Breast epithelium (tissue), 4 donors: ENCODE measurements at regions not wholly inside any gene's neighbourhood (a gene's known extent, or its start where the extent isn't known, plus 50 kb on each side); places are given as distances from the start of the nearest gene placed in this dataset.

Experiments
- DNase-seq, 2 donors: peaks; one replicate each; pipeline ENCODE4 v3.0.0-alpha.2; 2019; ENCODE audit warnings: low spot score in 2 of 2
- H3K27ac ChIP-seq, 2 donors: fragments of 200-600 bp; sonication (generic) in 1 of 2; one replicate each; pipeline ENCODE4 v1.5.1; 2016 to 2019; ENCODE audit warnings: mild to moderate bottlenecking in 1 of 2
- H3K27me3 ChIP-seq, 2 donors: fragments of 200-600 bp; sonication (generic) in 1 of 2; one replicate each; pipeline versions ENCODE4 v1.5.1 to v1.6.0; 2017 to 2019; ENCODE audit warnings: control low read depth in 1 of 2, mild to moderate bottlenecking in 1 of 2
- H3K36me3 ChIP-seq: fragments of 200-600 bp; one replicate; pipeline ENCODE4 v1.5.1; 2019
- H3K4me1 ChIP-seq, 2 donors: fragments of 200-600 bp; sonication (generic); one replicate each; pipeline ENCODE4 v1.5.1; 2016 to 2019; ENCODE audit warnings: control low read depth in 1 of 2
- H3K4me3 ChIP-seq, 3 donors: fragments of 200-600 bp; sonication (generic); 1 replicate in 2 of 3; 2 replicates in 1 of 3; pipeline ENCODE4 v1.5.1; 2016 to 2019; ENCODE audit warnings: mild to moderate bottlenecking in 3 of 3, moderate library complexity in 2 of 3
- H3K9me3 ChIP-seq, 2 donors: fragments of 200-600 bp; sonication (generic) in 1 of 2; one replicate each; pipeline ENCODE4 v1.5.1; 2016 to 2019; ENCODE audit warnings: control low read depth in 1 of 2
- POLR2A ChIP-seq: fragments of 450-650 bp; IDR thresholded peaks from one replicate; pipeline ENCODE4 v1.6.1; 2016; ENCODE audit warnings: antibody characterized with exemption, mild to moderate bottlenecking, moderate library complexity
- POLR2AphosphoS5 ChIP-seq, 3 donors: sonication (generic); formaldehyde crosslinking; IDR thresholded peaks; one replicate each; pipeline ENCODE4 v1.6.1; 2017; ENCODE audit warnings: antibody characterized with exemption in 3 of 3
- intact Hi-C: fragments of 100-400 bp; cut with DNase I; formaldehyde crosslinking; loops from one replicate; pipeline ENCODE4 v1.15.1; 2023; ENCODE audit warnings: low total_unique reads
- TF ChIP-seq, protein P1 (sequence below), 3 donors: fragments of 450-650 bp; IDR thresholded peaks; one replicate each; pipeline ENCODE4 v1.5.1; 2016 to 2017; ENCODE audit warnings: antibody characterized with exemption in 3 of 3, mild to moderate bottlenecking in 3 of 3, moderate library complexity in 3 of 3

GRCh38 chr13:70789751-70790150 is 681.5 kb upstream of the KLHL1 start:
- no peaks in the 10 kb centered on the region for H3K27me3 ChIP-seq
- H3K4me1 ChIP-seq = no peaks in the 10 kb centered on the region
- intact Hi-C loops = no loop called here
- H3K27ac ChIP-seq = no peak overlapping the region
- TF ChIP-seq POLR2A (no peak), POLR2AphosphoS5 (IDR thresholded peaks at IDR 0.05) (no peak)
- TF ChIP-seq, protein P1, sequence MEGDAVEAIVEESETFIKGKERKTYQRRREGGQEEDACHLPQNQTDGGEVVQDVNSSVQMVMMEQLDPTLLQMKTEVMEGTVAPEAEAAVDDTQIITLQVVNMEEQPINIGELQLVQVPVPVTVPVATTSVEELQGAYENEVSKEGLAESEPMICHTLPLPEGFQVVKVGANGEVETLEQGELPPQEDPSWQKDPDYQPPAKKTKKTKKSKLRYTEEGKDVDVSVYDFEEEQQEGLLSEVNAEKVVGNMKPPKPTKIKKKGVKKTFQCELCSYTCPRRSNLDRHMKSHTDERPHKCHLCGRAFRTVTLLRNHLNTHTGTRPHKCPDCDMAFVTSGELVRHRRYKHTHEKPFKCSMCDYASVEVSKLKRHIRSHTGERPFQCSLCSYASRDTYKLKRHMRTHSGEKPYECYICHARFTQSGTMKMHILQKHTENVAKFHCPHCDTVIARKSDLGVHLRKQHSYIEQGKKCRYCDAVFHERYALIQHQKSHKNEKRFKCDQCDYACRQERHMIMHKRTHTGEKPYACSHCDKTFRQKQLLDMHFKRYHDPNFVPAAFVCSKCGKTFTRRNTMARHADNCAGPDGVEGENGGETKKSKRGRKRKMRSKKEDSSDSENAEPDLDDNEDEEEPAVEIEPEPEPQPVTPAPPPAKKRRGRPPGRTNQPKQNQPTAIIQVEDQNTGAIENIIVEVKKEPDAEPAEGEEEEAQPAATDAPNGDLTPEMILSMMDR (IDR thresholded peaks at IDR 0.05) = no peak
- H3K36me3 ChIP-seq = no peaks in the 10 kb centered on the region
- H3K9me3 ChIP-seq = no peaks in the 10 kb centered on the region
- DNase-seq = no peak
- H3K4me3 ChIP-seq = no peak overlapping the region

- intact Hi-C loops = no loop called here
- no peak for DNase-seq
- H3K27ac ChIP-seq = no peak overlapping the region
- H3K9me3 ChIP-seq = no peaks in the 10 kb centered on the region
- H3K27me3 ChIP-seq = no peaks in the 10 kb centered on the region
- H3K36me3 ChIP-seq = no peaks in the 10 kb centered on the region
- TF ChIP-seq POLR2A = no peak
- TF ChIP-seq, protein P1 (IDR thresholded peaks at IDR 0.05) = no peak
- TF ChIP-seq POLR2AphosphoS5 (IDR thresholded peaks at IDR 0.05) = no peak
- H3K4me1 ChIP-seq = no peaks in the 10 kb centered on the region
- H3K4me3 ChIP-seq = no peak overlapping the region
These were observed 679.8 kb upstream of the KLHL1 start for GRCh38 chr13:70788074-70788473.

DNA sequence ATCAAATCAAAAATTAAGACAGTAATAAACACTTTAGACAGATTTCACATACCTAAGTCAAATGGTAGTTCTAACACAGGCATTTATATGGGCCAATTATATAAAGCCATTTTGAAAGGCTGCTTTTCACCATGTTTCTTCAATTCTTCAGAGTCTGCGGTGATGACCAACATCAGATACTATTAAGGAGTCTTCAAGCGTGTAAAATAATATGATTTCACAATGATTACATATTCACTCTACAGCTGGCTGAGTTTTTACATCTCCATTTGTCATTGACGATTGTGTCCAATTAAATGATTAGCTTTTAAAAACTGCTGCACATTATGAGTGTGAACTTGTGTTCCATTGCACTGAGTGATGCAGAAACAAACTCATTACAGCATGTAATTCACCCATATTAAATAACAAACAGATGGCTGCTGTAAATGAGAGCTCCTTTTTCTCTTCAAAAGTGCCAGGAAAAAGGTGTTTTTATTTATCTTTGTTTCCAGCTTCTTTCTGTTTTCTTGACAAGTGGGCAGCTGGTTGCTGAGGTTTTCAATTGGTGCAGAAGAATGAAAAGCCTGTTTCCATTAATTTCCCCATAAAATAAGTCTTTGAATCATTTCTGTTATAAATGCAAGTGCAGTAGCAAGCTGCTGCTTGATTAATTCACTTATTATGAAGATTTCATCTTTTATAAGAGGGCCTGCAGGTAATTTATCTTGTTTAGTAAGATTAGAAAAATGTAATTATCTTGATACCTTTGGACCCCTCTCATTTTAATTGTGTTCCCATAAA is 676.1 kb upstream of the KLHL1 start:
- DNase-seq = no peak
- no peak overlapping the region for H3K4me3 ChIP-seq
- intact Hi-C loops = no loop called here
- no peak overlapping the region for H3K27ac ChIP-seq
- H3K4me1 ChIP-seq = no peaks in the 10 kb centered on the region
- no peaks in the 10 kb centered on the region for H3K27me3 ChIP-seq
- no peaks in the 10 kb centered on the region for H3K36me3 ChIP-seq
- H3K9me3 ChIP-seq = no peaks in the 10 kb centered on the region
- TF ChIP-seq POLR2AphosphoS5 (IDR thresholded peaks at IDR 0.05) (no peak), POLR2A (no peak)
- TF ChIP-seq, protein P1 (IDR thresholded peaks at IDR 0.05) = no peak

GRCh38 chr13:70769817-70770216 is 661.6 kb upstream of the KLHL1 start:
- intact Hi-C loops = loop anchor here (10.0 kb wide), 1 partner anchor 835 kb away; no protein-coding TSS in a partner anchor
- no peaks in the 10 kb centered on the region for H3K36me3 ChIP-seq

GRCh38 chr13:70758932-70759331 is 650.7 kb upstream of the KLHL1 start:
- Histone ChIP-seq H3K36me3 (no peaks in the 10 kb centered on the region), H3K27ac (no peak overlapping the region), H3K9me3 (no peaks in the 10 kb centered on the region), H3K4me3 (no peak overlapping the region), H3K27me3 (no peaks in the 10 kb centered on the region), H3K4me1 (no peaks in the 10 kb centered on the region)
- TF ChIP-seq, protein P1 (IDR thresholded peaks at IDR 0.05) = no peak
- TF ChIP-seq POLR2AphosphoS5 (IDR thresholded peaks at IDR 0.05) = no peak
- no peak for TF ChIP-seq POLR2A
- intact Hi-C loops = no loop called here
- DNase-seq = no peak

More at GRCh38 chr13:70769817-70770216, 661.6 kb upstream of the KLHL1 start:
- H3K4me3 ChIP-seq = no peak overlapping the region
- no peaks in the 10 kb centered on the region for H3K4me1 ChIP-seq
- no peaks in the 10 kb centered on the region for H3K27me3 ChIP-seq
- no peak for TF ChIP-seq POLR2A
- no peak for TF ChIP-seq POLR2AphosphoS5 (IDR thresholded peaks at IDR 0.05)
- TF ChIP-seq, protein P1 (IDR thresholded peaks at IDR 0.05) = no peak
- DNase-seq = no peak
- H3K9me3 ChIP-seq = no peaks in the 10 kb centered on the region
- H3K27ac ChIP-seq = no peak overlapping the region
